ENCODE measurements at regions not wholly inside any gene's neighbourhood (a gene's known extent, or its start where the extent isn't known, plus 50 kb on each side); places are given as distances from the start of the nearest gene placed in this dataset.
"Not testable (repeated sequence)": the region's sequence is repeated elsewhere in the genome, so short reads cannot be mapped to it uniquely, and the experiment has no call there.

GRCh38 chr11:21710809-21711208 is 482.1 kb upstream of the ANO5 start:
- H3K4me3 ChIP-seq, result no peak overlapping the region
- H3K36me3 ChIP-seq, result no peaks in the 10 kb centered on the region
- in situ Hi-C loops (cut with MboI; ENCODE audit: low sequenced_read_pairs in 4 of 4), result no loop called here
- DNase-seq (no peak), ATAC-seq (no peak)
- no peaks in the 10 kb centered on the region for H3K4me1 ChIP-seq
- H3K9me3 ChIP-seq, result no peaks in the 10 kb centered on the region
- TF ChIP-seq CTCF (IDR thresholded peaks at IDR 0.05 in 4 of 5, conservative IDR thresholded peaks at IDR 0.05 in 1 of 5), result no peak
- TF ChIP-seq POLR2A (IDR thresholded peaks at IDR 0.05), result no peak
- no peaks in the 10 kb centered on the region for H3K27me3 ChIP-seq
- intact Hi-C loops (cut with DNase I; ENCODE audit: low total_unique reads), result no loop called here
- H3K27ac ChIP-seq, result no peak overlapping the region

GRCh38 chr11:21711341-21711740 is 481.5 kb upstream of the ANO5 start:
- intact Hi-C loops (cut with DNase I; ENCODE audit: low total_unique reads) (no loop called here), in situ Hi-C loops (cut with MboI; ENCODE audit: low sequenced_read_pairs in 4 of 4) (no loop called here)
- TF ChIP-seq POLR2A (IDR thresholded peaks at IDR 0.05), result no peak
- TF ChIP-seq CTCF (IDR thresholded peaks at IDR 0.05 in 4 of 5, conservative IDR thresholded peaks at IDR 0.05 in 1 of 5), result no peak
- no peaks in the 10 kb centered on the region for H3K4me1 ChIP-seq
- DNase-seq (no peak), ATAC-seq (no peak)
- no peaks in the 10 kb centered on the region for H3K27me3 ChIP-seq
- H3K36me3 ChIP-seq, result no peaks in the 10 kb centered on the region
- no peak overlapping the region for H3K4me3 ChIP-seq
- no peaks in the 10 kb centered on the region for H3K9me3 ChIP-seq
- no peak overlapping the region for H3K27ac ChIP-seq

GRCh38 chr11:21723678-21724077 is 469.2 kb upstream of the ANO5 start:
- Histone ChIP-seq H3K27me3 (no peaks in the 10 kb centered on the region), H3K36me3 (no peaks in the 10 kb centered on the region), H3K4me3 (no peak overlapping the region), H3K27ac (no peak overlapping the region), H3K4me1 (peaks cover 0 to 7% of the 10 kb centered on the region in 2 donors), H3K9me3 (no peaks in the 10 kb centered on the region)
- DNase-seq, result no peak
- no peak for TF ChIP-seq CTCF (IDR thresholded peaks at IDR 0.05 in 4 of 5, conservative IDR thresholded peaks at IDR 0.05 in 1 of 5)
- TF ChIP-seq POLR2A (IDR thresholded peaks at IDR 0.05), result no peak
- in situ Hi-C loops (cut with MboI; ENCODE audit: low sequenced_read_pairs in 4 of 4) (no loop called here), intact Hi-C loops (cut with DNase I; ENCODE audit: low total_unique reads) (no loop called here)
- ATAC-seq, result no peak

GRCh38 chr11:21727102-21727501 is 465.8 kb upstream of the ANO5 start:
- no peak for DNase-seq
- TF ChIP-seq CTCF (IDR thresholded peaks at IDR 0.05 in 4 of 5, conservative IDR thresholded peaks at IDR 0.05 in 1 of 5), result no peak
- no peak for TF ChIP-seq POLR2A (IDR thresholded peaks at IDR 0.05)
- ATAC-seq, result no peak
- intact Hi-C loops (cut with DNase I; ENCODE audit: low total_unique reads) (no loop called here), in situ Hi-C loops (cut with MboI; ENCODE audit: low sequenced_read_pairs in 4 of 4) (no loop called here)
- Histone ChIP-seq H3K27me3 (no peaks in the 10 kb centered on the region), H3K27ac (no peak overlapping the region), H3K4me1 (no peaks in the 10 kb centered on the region), H3K9me3 (no peaks in the 10 kb centered on the region), H3K36me3 (no peaks in the 10 kb centered on the region), H3K4me3 (no peak overlapping the region)

GRCh38 chr11:21736404-21736803 is 456.5 kb upstream of the ANO5 start:
- in situ Hi-C loops (cut with MboI; ENCODE audit: low sequenced_read_pairs in 4 of 4), result no loop called here

GRCh38 chr11:21752475-21753243 is 440.2 kb upstream of the ANO5 start:
- DNase-seq; H3K4me3 ChIP-seq; H3K36me3 ChIP-seq; H3K27ac ChIP-seq; H3K4me1 ChIP-seq; intact Hi-C loops (cut with DNase I; ENCODE audit: low total_unique reads); H3K9me3 ChIP-seq; in situ Hi-C loops (cut with MboI; ENCODE audit: low sequenced_read_pairs in 4 of 4); H3K27me3 ChIP-seq; ATAC-seq: not testable (repeated sequence)

More at GRCh38 chr11:21736404-21736803, 456.5 kb upstream of the ANO5 start:
- TF ChIP-seq CTCF (IDR thresholded peaks at IDR 0.05 in 4 of 5, conservative IDR thresholded peaks at IDR 0.05 in 1 of 5), result no peak
- TF ChIP-seq POLR2A (IDR thresholded peaks at IDR 0.05), result no peak
- Histone ChIP-seq H3K27ac (no peak overlapping the region), H3K4me3 (no peak overlapping the region), H3K4me1 (no peaks in the 10 kb centered on the region), H3K36me3 (no peaks in the 10 kb centered on the region), H3K9me3 (no peaks in the 10 kb centered on the region), H3K27me3 (no peaks in the 10 kb centered on the region)
- DNase-seq, result no peak
- no peak for ATAC-seq
- intact Hi-C loops (cut with DNase I; ENCODE audit: low total_unique reads), result no loop called here

GRCh38 chr11:21753244-21753767 is 439.6 kb upstream of the ANO5 start:
- intact Hi-C loops (cut with DNase I; ENCODE audit: low total_unique reads); H3K27me3 ChIP-seq; H3K4me3 ChIP-seq; H3K9me3 ChIP-seq; H3K36me3 ChIP-seq; in situ Hi-C loops (cut with MboI; ENCODE audit: low sequenced_read_pairs in 4 of 4); H3K4me1 ChIP-seq; ATAC-seq; H3K27ac ChIP-seq; DNase-seq: not testable (repeated sequence)

All from gastrocnemius medialis (tissue), 4 donors.